ENCODE measurements at regions not wholly inside any gene's neighbourhood (a gene's known extent, or its start where the extent isn't known, plus 50 kb on each side); places are given as distances from the start of the nearest gene placed in this dataset.
"Not testable (repeated sequence)": the region's sequence is repeated elsewhere in the genome, so short reads cannot be mapped to it uniquely, and the experiment has no call there.

DNA sequence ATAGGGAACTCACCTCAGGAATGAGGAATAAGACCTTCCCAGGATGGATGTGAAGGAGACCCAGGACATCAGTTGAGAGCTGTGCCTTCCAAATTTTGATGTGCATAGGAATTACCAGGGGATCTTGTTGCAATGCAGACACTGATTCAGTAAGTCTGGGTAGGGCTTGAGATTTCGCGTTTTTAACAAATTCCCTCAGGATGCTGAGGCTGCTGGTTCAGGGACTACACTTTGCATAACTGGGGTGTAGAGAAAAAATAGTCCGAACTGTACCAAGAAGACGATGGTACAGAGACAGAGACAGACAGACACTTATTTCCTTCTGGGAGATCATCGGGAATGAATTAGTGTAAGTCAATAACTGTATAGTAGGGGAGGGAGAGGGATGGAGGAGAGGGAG, 82.3 kb upstream of the FREM1 start:
- peaks cover 8% of the 10 kb centered on the region for H3K4me1 Mint-ChIP-seq
- no peak overlapping the region for H3K27ac Mint-ChIP-seq
- ChIA-PET CTCF (no interaction called here), POLR2A (no interaction called here)
- H3K27me3 Mint-ChIP-seq = peaks cover 32% of the 10 kb centered on the region
- no peak for DNase-seq
- no peaks in the 10 kb centered on the region for H3K9me3 Mint-ChIP-seq
- H3K4me3 Mint-ChIP-seq = no peak overlapping the region
- TF ChIP-seq, protein P1, sequence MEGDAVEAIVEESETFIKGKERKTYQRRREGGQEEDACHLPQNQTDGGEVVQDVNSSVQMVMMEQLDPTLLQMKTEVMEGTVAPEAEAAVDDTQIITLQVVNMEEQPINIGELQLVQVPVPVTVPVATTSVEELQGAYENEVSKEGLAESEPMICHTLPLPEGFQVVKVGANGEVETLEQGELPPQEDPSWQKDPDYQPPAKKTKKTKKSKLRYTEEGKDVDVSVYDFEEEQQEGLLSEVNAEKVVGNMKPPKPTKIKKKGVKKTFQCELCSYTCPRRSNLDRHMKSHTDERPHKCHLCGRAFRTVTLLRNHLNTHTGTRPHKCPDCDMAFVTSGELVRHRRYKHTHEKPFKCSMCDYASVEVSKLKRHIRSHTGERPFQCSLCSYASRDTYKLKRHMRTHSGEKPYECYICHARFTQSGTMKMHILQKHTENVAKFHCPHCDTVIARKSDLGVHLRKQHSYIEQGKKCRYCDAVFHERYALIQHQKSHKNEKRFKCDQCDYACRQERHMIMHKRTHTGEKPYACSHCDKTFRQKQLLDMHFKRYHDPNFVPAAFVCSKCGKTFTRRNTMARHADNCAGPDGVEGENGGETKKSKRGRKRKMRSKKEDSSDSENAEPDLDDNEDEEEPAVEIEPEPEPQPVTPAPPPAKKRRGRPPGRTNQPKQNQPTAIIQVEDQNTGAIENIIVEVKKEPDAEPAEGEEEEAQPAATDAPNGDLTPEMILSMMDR (IDR thresholded peaks at IDR 0.05) = no peak
- no peak for ATAC-seq (ENCODE audit: low read depth)
- intact Hi-C loops (cut with micrococcal nuclease) = no loop called here
- H3K36me3 Mint-ChIP-seq (ENCODE audit: low read depth) = no peaks in the 10 kb centered on the region

DNA sequence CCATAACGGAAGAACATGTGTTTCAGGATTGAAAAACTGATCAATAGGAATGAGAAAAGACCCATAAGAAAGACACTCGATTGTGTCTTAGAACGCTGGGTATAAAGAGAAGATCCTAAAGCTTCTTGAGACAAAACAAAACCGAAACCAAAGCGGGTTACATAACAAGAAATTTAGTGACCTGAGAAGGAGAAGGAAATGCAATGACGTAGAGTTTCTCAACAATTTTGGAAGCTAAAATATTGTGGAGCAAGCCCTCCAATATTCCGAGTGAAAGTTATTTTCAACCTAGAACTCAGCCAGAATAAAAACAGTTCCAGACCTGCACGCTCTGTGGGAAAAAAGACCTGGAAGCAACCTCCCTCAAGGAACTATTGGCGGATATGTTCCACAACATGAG, 81.9 kb upstream of the FREM1 start:
- H3K4me1 Mint-ChIP-seq = peaks cover 8% of the 10 kb centered on the region
- ATAC-seq (ENCODE audit: low read depth) (no peak), DNase-seq (no peak)
- H3K36me3 Mint-ChIP-seq (ENCODE audit: low read depth) = no peaks in the 10 kb centered on the region
- no peaks in the 10 kb centered on the region for H3K9me3 Mint-ChIP-seq
- CTCF ChIA-PET = no interaction called here
- H3K4me3 Mint-ChIP-seq = no peak overlapping the region
- peaks cover 32% of the 10 kb centered on the region for H3K27me3 Mint-ChIP-seq
- intact Hi-C loops (cut with micrococcal nuclease) = no loop called here
- H3K27ac Mint-ChIP-seq = no peak overlapping the region
- TF ChIP-seq, protein P1 (IDR thresholded peaks at IDR 0.05) = no peak
- POLR2A ChIA-PET = no interaction called here

DNA sequence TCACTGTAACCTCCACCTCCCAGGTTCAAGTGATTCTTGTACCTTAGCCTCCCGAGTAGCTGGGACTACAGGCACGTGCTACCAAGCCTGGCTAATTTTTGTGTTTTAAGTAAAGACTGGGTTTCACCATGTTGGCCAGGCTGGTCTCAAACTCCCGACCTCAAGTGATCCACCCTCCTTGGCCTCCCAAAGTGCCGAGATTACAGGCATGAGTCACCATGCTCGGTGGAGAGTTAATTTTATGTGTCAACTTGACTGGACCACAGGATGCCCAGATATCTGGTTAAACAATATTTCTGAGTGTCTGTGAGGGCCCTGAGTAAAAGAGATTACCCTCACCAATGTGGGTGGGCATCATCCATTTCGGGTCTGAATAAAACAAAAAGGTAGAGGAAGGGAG, 80.4 kb upstream of the FREM1 start:
- H3K27ac Mint-ChIP-seq; DNase-seq; H3K4me1 Mint-ChIP-seq; CTCF ChIA-PET; POLR2A ChIA-PET; H3K36me3 Mint-ChIP-seq (ENCODE audit: low read depth); ATAC-seq (ENCODE audit: low read depth); H3K4me3 Mint-ChIP-seq; H3K9me3 Mint-ChIP-seq; intact Hi-C loops (cut with micrococcal nuclease): not testable (repeated sequence)
- H3K27me3 Mint-ChIP-seq = peaks cover 29% of the 10 kb centered on the region

DNA sequence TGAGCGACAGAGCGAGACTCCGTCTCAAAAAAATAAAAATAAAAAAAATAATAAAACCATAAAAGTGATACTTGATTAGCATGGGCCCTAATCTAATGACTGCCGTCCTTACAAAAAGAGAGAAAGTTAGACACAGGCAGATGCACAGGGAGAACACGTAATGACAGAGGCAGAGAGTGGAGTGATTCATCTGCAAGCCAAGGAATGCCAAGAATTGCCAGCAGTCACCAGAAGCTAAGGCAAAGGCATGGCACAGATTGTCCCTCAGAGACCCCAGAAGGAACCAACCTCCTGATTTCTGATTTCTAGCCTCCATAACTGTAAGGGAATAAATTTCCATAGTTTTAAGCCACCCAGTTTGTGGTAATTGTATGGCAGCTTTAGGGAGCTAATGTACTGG, 79.6 kb upstream of the FREM1 start:
- POLR2A ChIA-PET = no interaction called here
- Mint-ChIP-seq H3K4me1 (peaks cover 8% of the 10 kb centered on the region), H3K27me3 (peaks cover 29% of the 10 kb centered on the region), H3K27ac (no peak overlapping the region), H3K4me3 (no peak overlapping the region), H3K36me3 (ENCODE audit: low read depth) (no peaks in the 10 kb centered on the region), H3K9me3 (no peaks in the 10 kb centered on the region)
- no peak for DNase-seq
- TF ChIP-seq, protein P1 (IDR thresholded peaks at IDR 0.05) = no peak
- intact Hi-C loops (cut with micrococcal nuclease) = no loop called here
- ATAC-seq (ENCODE audit: low read depth) = no peak
- CTCF ChIA-PET = no interaction called here

DNA sequence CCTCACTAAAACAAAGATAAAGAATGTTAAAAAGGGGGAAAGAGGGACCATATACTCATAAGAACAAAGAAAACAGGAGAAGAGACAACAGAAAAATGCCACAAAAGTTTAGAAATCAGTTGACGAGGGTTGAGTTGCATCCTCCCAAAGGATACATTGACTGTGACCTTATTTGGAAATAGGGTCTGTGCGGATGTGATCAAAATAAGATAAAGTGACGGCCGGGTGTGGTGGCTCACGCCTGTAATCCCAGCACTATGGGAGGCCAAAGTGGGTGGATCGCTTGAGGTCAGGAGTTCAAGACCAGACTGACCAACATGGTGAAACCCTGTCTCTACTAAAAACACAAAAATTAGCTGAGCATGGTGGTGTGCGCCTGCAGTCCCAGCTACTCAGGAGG, 79.1 kb upstream of the FREM1 start:
- H3K4me1 Mint-ChIP-seq; POLR2A ChIA-PET; H3K27ac Mint-ChIP-seq; H3K9me3 Mint-ChIP-seq; H3K4me3 Mint-ChIP-seq; DNase-seq; H3K36me3 Mint-ChIP-seq (ENCODE audit: low read depth); intact Hi-C loops (cut with micrococcal nuclease); CTCF ChIA-PET; ATAC-seq (ENCODE audit: low read depth): not testable (repeated sequence)
- H3K27me3 Mint-ChIP-seq = peaks cover 26% of the 10 kb centered on the region

DNA sequence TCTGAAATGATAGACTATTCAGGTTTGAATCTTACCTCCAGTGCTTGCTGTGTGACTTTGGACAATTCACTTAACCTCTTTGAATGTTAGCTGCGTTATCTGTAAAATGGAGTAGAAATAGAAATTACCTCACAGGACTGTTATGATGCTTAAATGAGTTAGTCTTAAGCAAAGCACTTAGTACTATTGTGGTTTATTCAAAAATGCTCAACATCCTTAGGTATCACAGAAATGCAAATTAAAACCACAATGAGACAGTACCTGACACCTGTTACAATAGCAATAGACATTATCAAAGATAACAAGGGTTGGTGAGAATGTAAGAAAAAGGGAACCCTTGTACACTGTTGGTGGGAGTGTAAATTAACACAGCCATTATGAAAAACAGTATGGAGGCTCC, 77.6 kb upstream of the FREM1 start:
- H3K27ac Mint-ChIP-seq = no peak overlapping the region

More for the DNA sequence above, 77.6 kb upstream of the FREM1 start:
- ChIA-PET CTCF (no interaction called here), POLR2A (no interaction called here)
- Mint-ChIP-seq H3K27me3 (peaks cover 16% of the 10 kb centered on the region), H3K36me3 (ENCODE audit: low read depth) (no peaks in the 10 kb centered on the region), H3K9me3 (no peaks in the 10 kb centered on the region), H3K4me1 (peaks cover 6% of the 10 kb centered on the region), H3K4me3 (no peak overlapping the region)
- TF ChIP-seq, protein P1 (IDR thresholded peaks at IDR 0.05) = no peak
- DNase-seq (no peak), ATAC-seq (ENCODE audit: low read depth) (no peak)
- intact Hi-C loops (cut with micrococcal nuclease) = no loop called here

All from activated B cell treated with CpG ODN at 0.5 μM for 24 hours (primary cell).